ENCODE measurements at regions not wholly inside any gene's neighbourhood (a gene's known extent, or its start where the extent isn't known, plus 50 kb on each side); places are given as distances from the start of the nearest gene placed in this dataset.

- no peak for TF ChIP-seq EZH2 (IDR thresholded peaks at IDR 0.05; ENCODE audit: insufficient read depth, poor library complexity, severe bottlenecking)
- TF ChIP-seq EZH2phosphoT487 (IDR thresholded peaks at IDR 0.05; ENCODE audit: insufficient read depth, low read depth), result no peak
Measured at GRCh38 chr1:87220993-87221392, 107.7 kb upstream of the LMO4 start.

All from GM23248 (cell line).